ENCODE measurements at regions not wholly inside any gene's neighbourhood (a gene's known extent, or its start where the extent isn't known, plus 50 kb on each side); places are given as distances from the start of the nearest gene placed in this dataset.

- FAIRE-seq (peak; percentile 15), DNase-seq (ENCODE audit: insufficient read length, low spot score) (no peak)
- TF ChIP-seq POLR2A (IDR thresholded peaks at IDR 0.05; ENCODE audit: low read depth, low read length) = no peak
Measured at GRCh38 chr2:88828397-88829137, 137.1 kb downstream of the RPIA start.

GRCh38 chr2:88829607-88830463 lies 138.4 kb downstream of the RPIA start:
- FAIRE-seq (no peak), DNase-seq (ENCODE audit: insufficient read length, low spot score) (no peak)
- no peak for TF ChIP-seq POLR2A (IDR thresholded peaks at IDR 0.05; ENCODE audit: low read depth, low read length)

GRCh38 chr2:88831071-88831791 lies 139.8 kb downstream of the RPIA start:
- no peak for FAIRE-seq
- TF ChIP-seq POLR2A (IDR thresholded peaks at IDR 0.05; ENCODE audit: low read depth, low read length) = no peak
- DNase-seq (ENCODE audit: insufficient read length, low spot score) = peak; percentile 10

DNA sequence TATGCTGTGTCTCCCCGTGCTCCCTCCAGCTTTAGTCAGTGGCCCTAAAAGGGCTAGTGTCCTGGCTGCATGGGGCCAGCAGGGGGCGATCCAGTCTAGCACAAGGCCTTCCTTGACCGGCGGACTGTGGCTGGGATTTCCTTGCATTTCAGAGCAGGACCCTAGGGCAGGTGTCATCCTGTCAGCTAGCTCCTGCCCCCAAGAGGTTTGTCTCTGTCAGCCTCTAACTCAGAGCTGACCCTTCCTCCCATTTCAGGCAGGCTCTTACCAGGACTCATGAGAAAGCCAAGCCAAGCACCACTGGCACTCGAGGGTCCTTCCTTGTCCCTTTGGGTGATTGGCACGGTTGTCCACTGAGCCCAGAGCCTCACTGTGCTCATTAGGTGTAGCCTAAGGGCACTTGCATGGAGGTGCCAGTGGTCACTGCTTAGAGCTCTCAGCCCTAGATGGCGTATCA lies 140.3 kb downstream of the RPIA start:
- no peak for FAIRE-seq
- TF ChIP-seq POLR2A (IDR thresholded peaks at IDR 0.05; ENCODE audit: low read depth, low read length) = no peak
- peak; percentile 19 for DNase-seq (ENCODE audit: insufficient read length, low spot score)

DNA sequence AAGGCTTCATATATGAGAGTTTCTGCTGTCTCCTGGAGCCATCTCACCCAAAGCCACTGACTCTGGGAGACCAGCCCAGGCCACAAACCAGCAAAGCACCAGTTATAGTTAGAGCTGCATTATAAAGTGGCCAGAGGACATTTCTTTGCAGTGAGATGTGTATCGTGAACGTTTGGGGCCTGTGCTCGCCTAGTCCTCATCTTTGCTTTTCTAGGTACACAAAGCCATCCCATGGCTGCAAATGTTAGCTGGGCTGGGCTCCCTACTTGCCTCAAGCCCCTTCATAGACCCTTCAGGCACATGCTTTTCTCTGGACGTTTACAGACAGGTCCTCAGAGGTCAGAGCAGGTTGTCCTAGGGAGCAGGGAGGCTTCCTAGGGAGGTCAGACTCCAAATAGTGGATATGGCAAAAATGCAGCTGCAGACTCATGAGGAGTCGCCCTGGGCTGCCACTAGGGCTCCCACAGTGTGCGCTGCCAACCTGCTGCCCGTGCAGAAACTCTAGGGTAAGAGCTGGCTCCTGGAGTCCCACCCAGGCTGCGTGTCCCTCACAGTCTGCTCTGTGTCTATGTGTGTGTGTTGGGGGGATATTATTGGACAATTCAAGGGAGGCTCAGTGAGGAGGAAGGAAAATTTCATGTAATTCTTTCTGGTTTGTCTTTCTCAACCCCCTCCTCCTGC lies 141.0 kb downstream of the RPIA start:
- no peak for DNase-seq (ENCODE audit: insufficient read length, low spot score)
- no peak for FAIRE-seq
- TF ChIP-seq POLR2A (IDR thresholded peaks at IDR 0.05; ENCODE audit: low read depth, low read length) = no peak

- TF ChIP-seq POLR2A (IDR thresholded peaks at IDR 0.05; ENCODE audit: low read depth, low read length) = no peak
- DNase-seq (ENCODE audit: insufficient read length, low spot score) (no peak), FAIRE-seq (no peak)
Measured at GRCh38 chr2:88832992-88833389, 141.5 kb downstream of the RPIA start.

DNA sequence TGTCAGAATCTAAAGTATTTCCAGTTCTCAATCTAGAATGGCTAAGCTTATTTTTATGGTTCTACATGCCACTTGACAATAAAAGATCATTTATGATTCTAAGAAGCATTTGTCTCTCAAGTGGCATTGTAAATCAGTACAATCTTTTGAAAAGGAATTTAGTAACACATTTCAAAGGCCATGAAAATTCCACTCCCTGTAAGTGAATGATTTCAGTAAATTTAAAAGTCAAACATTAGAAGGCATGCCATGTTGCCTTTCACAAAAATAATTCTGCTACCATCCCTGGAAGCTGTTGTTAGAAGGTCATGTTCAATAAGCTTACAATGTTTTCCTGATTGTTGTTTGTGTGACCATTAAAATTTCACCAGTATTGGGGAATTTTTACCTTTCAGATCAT lies 142.9 kb downstream of the RPIA start:
- FAIRE-seq = no peak
- no peak for DNase-seq (ENCODE audit: insufficient read length, low spot score)
- TF ChIP-seq POLR2A (IDR thresholded peaks at IDR 0.05; ENCODE audit: low read depth, low read length) = no peak

GRCh38 chr2:88834866-88835265 lies 143.4 kb downstream of the RPIA start:
- DNase-seq (ENCODE audit: insufficient read length, low spot score) (no peak), FAIRE-seq (no peak)
- TF ChIP-seq POLR2A (IDR thresholded peaks at IDR 0.05; ENCODE audit: low read depth, low read length) = no peak

GRCh38 chr2:88835726-88836125 lies 144.3 kb downstream of the RPIA start:
- DNase-seq (ENCODE audit: insufficient read length, low spot score) (no peak), FAIRE-seq (no peak)
- TF ChIP-seq POLR2A (IDR thresholded peaks at IDR 0.05; ENCODE audit: low read depth, low read length) = no peak

DNA sequence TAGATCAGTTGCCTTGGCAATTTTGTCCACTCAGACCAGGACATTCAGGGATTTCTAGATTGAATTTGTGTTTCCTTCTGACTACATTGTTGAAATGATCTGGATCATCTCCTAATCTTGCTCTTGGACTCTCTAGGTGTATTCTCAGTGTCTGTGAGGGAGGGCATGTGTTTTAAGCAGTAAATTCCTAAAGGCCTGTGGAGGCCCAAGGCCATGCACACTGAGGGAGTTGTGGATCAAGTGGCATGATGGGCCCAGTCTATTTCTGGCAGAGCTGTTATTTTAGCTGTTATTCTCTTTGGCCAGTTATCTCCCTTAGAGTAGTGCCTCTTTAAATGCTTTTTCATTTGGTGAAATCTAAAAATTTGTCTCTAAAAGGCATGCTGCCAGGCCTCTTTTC lies 144.9 kb downstream of the RPIA start:
- no peak for DNase-seq (ENCODE audit: insufficient read length, low spot score)
- TF ChIP-seq POLR2A (IDR thresholded peaks at IDR 0.05; ENCODE audit: low read depth, low read length) = no peak
- no peak for FAIRE-seq

- FAIRE-seq (no peak), DNase-seq (ENCODE audit: insufficient read length, low spot score) (no peak)
- TF ChIP-seq POLR2A (IDR thresholded peaks at IDR 0.05; ENCODE audit: low read depth, low read length) = no peak
Measured at GRCh38 chr2:88837511-88838160, 146.2 kb downstream of the RPIA start.

- DNase-seq (ENCODE audit: insufficient read length, low spot score) (no peak), FAIRE-seq (no peak)
- no peak for TF ChIP-seq POLR2A (IDR thresholded peaks at IDR 0.05; ENCODE audit: low read depth, low read length)
Measured at GRCh38 chr2:88838165-88838635, 146.7 kb downstream of the RPIA start.

Data from H54 (cell line).